GM12878 (cell line): ENCODE measurements at regions not wholly inside any gene's neighbourhood (a gene's known extent, or its start where the extent isn't known, plus 50 kb on each side); places are given as distances from the start of the nearest gene placed in this dataset.

Experiments
- ATAC-seq: fragments of 200-7000 bp; cut with Tn5 transposase; 3 replicates; pipeline ENCODE4 v1.9.1; 2020; ENCODE audit warnings: mild to moderate bottlenecking, moderate library complexity
- BruUV-seq: library from RNA; stranded (reverse); fragments of 400-500 nt; replicated peaks from 2 replicates; lab custom pipeline; 2021; lab: Mats Ljungman, UMichigan
- CTCF ChIA-PET: fragments of 300-600 bp; sonication (Branson Sonifier 250); formaldehyde crosslinking; extraction: SDS; loops from one replicate; lab custom pipeline; 2021; ENCODE audit warnings: inconsistent platforms; lab: Yijun Ruan, JAX
- POLR2A ChIA-PET: fragments of 350-600 bp; formaldehyde crosslinking; extraction: SDS; loops from one replicate; lab custom pipeline; 2021; ENCODE audit warnings: inconsistent platforms; lab: Charles Lee
- RAD21 ChIA-PET: fragments of 300-600 bp; sonication (Branson Sonifier 250); formaldehyde crosslinking; loops from one replicate; lab custom pipeline; 2023; ENCODE audit warnings: antibody characterized with exemption; ENCODE audit not compliant: unreplicated experiment; lab: Charles Lee
- SMC1A ChIA-PET: fragments of 300-600 bp; sonication (Branson Sonifier 250); formaldehyde crosslinking; loops from one replicate; lab custom pipeline; 2023; ENCODE audit not compliant: unreplicated experiment, uncharacterized antibody; lab: Charles Lee
- DNase-seq: peaks from one replicate; pipeline ENCODE4 v3.0.0-alpha.2; 2011; ENCODE audit warnings: low read depth, low spot score
- FAIRE-seq: peaks from 3 replicates; lab custom pipeline; 2011; peaks lifted over from hg19 to GRCh38; lab: Jason Lieb, UNC
- H2AFZ ChIP-seq: 2 replicates; pipeline ENCODE4 v1.6.0; 2011; ENCODE audit warnings: low read depth, low read length, control low read depth; ENCODE audit not compliant: control insufficient read depth
- H3K27ac ChIP-seq: 2 replicates; pipeline ENCODE4 v1.5.1; 2011; ENCODE audit warnings: control low read depth; ENCODE audit not compliant: control insufficient read depth, insufficient read depth
- H3K27me3 ChIP-seq, 2 experiments: replicated peaks in 1 of 2; 2 replicates each; pipeline versions ENCODE4 v1.6.0 to v1.6.1; 2011; ENCODE audit warnings: low read length in 1 of 2; ENCODE audit not compliant: control insufficient read depth in 2 of 2, insufficient read depth in 2 of 2
- H3K36me3 ChIP-seq, 2 experiments: 2 replicates each; pipeline ENCODE4 v1.5.1; 2011; ENCODE audit warnings: low read length in 1 of 2; ENCODE audit not compliant: control insufficient read depth in 2 of 2, insufficient read depth in 2 of 2
- H3K4me1 ChIP-seq: 2 replicates; pipeline ENCODE4 v1.6.1; 2011; ENCODE audit warnings: mild to moderate bottlenecking, low read length, moderate library complexity, mixed read lengths; ENCODE audit not compliant: control insufficient read depth, insufficient read depth
- H3K4me2 ChIP-seq: 2 replicates; pipeline ENCODE4 v1.6.0; 2011; ENCODE audit warnings: control low read depth; ENCODE audit not compliant: control insufficient read depth, insufficient read depth
- H3K4me3 ChIP-seq: fragments of 200-600 bp; sonication (generic); 2 replicates; pipeline ENCODE4 v1.5.1; 2016
- H3K79me2 ChIP-seq: 2 replicates; pipeline ENCODE4 v1.6.0; 2011; ENCODE audit warnings: low read length; ENCODE audit not compliant: control insufficient read depth, insufficient read depth
- H3K9ac ChIP-seq: 2 replicates; pipeline ENCODE4 v1.8.0; 2011; ENCODE audit warnings: low read length, control low read depth, mixed read lengths; ENCODE audit not compliant: control insufficient read depth, insufficient read depth
- H3K9me3 ChIP-seq: replicated peaks from 3 replicates; pipeline ENCODE4 v1.5.1; 2011; ENCODE audit warnings: mild to moderate bottlenecking, low read length; ENCODE audit not compliant: control insufficient read depth, insufficient read depth
- H4K20me1 ChIP-seq: 2 replicates; pipeline ENCODE4 v1.6.0; 2011; ENCODE audit not compliant: control insufficient read depth, insufficient read depth
- BCL11A ChIP-seq: IDR thresholded peaks from 2 replicates; pipeline ENCODE4 v1.6.1; 2011; ENCODE audit warnings: low read depth, low read length
- HDAC6 ChIP-seq: fragments of 200-600 bp; sonication (generic); IDR thresholded peaks from one replicate; pipeline ENCODE4 v1.8.0; 2017; ENCODE audit warnings: antibody characterized with exemption; ENCODE audit not compliant: unreplicated experiment
- MEF2B ChIP-seq: fragments of 450-650 bp; IDR thresholded peaks from 2 replicates; pipeline ENCODE4 v1.6.1; 2018; ENCODE audit warnings: mild to moderate bottlenecking, moderate library complexity; ENCODE audit not compliant: partially characterized antibody, poor library complexity, severe bottlenecking
- MLLT1 ChIP-seq: fragments of 450-650 bp; IDR thresholded peaks from 2 replicates; pipeline ENCODE4 v1.6.1; 2016; ENCODE audit warnings: mild to moderate bottlenecking
- RBBP5 ChIP-seq: fragments of 200-600 bp; sonication (generic); conservative IDR thresholded peaks from 2 replicates; pipeline ENCODE4 v1.6.1; 2016
- ZNF592 ChIP-seq: fragments of 450-650 bp; IDR thresholded peaks from 2 replicates; pipeline ENCODE4 v1.6.1; 2017; ENCODE audit warnings: mild to moderate bottlenecking, moderate library complexity
- WGBS: methylation state at CpG from one replicate; pipeline ENCODE4 v1.1.6; 2016; ENCODE audit warnings: low lambda C conversion rate; ENCODE audit not compliant: insufficient replicate concordance, insufficient coverage; ENCODE audit errors: missing lambda C conversion rate; 5-methylcytosine and 5-hydroxymethylcytosine counted together
- in situ Hi-C: fragments of 300-500 bp; cut with MboI; formaldehyde crosslinking; loops from 9 replicates; pipeline ENCODE4 v1.14.3; 2018; ENCODE audit warnings: mixed read lengths
- intact Hi-C: fragments of 100-400 bp; cut with micrococcal nuclease; formaldehyde crosslinking; loops from one replicate; pipeline ENCODE4 v1.14.2; 2022; ENCODE audit not compliant: unreplicated experiment

DNA sequence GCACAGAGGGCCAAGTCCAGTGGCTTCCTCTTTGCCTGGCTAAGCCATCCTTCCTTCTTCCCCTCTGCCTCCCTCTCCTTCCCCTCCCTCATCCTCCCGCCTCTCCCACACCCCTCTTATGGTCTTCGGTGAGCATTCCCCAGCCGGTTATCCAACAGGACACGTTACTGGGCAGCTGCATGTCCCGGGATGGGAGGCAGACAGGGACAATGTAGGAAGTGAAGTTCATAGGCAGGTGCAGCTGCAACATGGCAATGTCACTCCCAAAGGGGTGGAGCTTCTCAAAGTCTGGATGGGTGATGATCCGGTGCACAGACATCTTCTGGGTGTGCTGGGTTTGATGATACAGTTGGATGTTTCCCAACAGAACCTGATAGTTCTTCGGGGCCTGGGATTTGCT, 71.4 kb upstream of the SPTLC1 start:
- CTCF ChIA-PET, result no interaction called here
- Histone ChIP-seq H3K9ac (no peak overlapping the region), H3K27me3 (no peaks in the 10 kb centered on the region), H3K4me2 (no peak overlapping the region), H3K27ac (no peak overlapping the region), H3K4me3 (no peak overlapping the region), H3K36me3 (no peaks in the 10 kb centered on the region), H3K4me1 (peaks cover 4% of the 10 kb centered on the region), H2AFZ (no peak overlapping the region), H3K9me3 (peaks cover 1% of the 10 kb centered on the region; the same call in 2 of the 3 replicates), H3K79me2 (no peaks in the 10 kb centered on the region), H4K20me1 (no peaks in the 10 kb centered on the region)
- 50% methylated on average over 4 of the region's 7 CpGs for WGBS
- intact Hi-C loops (no loop called here), in situ Hi-C loops (no loop called here)
- POLR2A ChIA-PET, result no interaction called here
- SMC1A ChIA-PET, result interaction anchor here (0.7 kb wide), 1 partner anchor 778 kb away, joined by 3 read pairs; no protein-coding TSS in a partner anchor
- ATAC-seq (no peak), DNase-seq (no peak), FAIRE-seq (no peak)
- TF ChIP-seq MEF2B, result no peak
- TF ChIP-seq HDAC6, result no peak
- no peak for TF ChIP-seq RBBP5
- no peak for TF ChIP-seq ZNF592
- no peak for TF ChIP-seq BCL11A
- no peak for TF ChIP-seq MLLT1
- no TSS peak for BruUV-seq
- RAD21 ChIA-PET, result no interaction called here
